ENCODE measurements at regions not wholly inside any gene's neighbourhood (a gene's known extent, or its start where the extent isn't known, plus 50 kb on each side); places are given as distances from the start of the nearest gene placed in this dataset.

DNA sequence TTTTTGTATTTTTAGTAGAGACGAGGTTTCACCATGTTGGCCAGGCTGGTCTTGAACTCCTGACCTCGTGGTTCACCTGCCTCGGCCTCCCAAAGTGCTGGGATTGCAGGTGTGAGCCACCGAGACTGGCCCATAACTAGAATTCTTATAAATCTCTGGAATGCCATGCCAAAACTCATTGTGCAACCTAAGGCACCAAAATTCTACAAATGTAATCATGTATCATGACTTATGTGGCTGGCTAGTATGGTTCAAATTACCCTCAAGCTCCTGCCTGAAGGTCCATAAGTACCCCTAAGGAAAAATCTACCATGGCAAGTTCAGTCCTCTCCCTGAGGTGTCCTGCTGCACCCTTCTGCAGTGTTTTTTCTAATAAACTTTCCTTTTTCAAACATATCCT is 63.8 kb upstream of the CSF1 start:
- Histone ChIP-seq H3K4me1 (peaks cover 16% of the 10 kb centered on the region), H3K27ac (no peak overlapping the region), H3K4me3 (no peak overlapping the region), H4K20me1 (ENCODE audit: low read depth) (no peaks in the 10 kb centered on the region), H3K79me2 (ENCODE audit: low read depth) (no peaks in the 10 kb centered on the region), H3K27me3 (no peaks in the 10 kb centered on the region), H3K9me3 (ENCODE audit: low read depth) (no peaks in the 10 kb centered on the region), H2AFZ (replicated peaks) (no peak overlapping the region), H3K9ac (no peak overlapping the region), H3K36me3 (no peaks in the 10 kb centered on the region), H3K4me2 (no peak overlapping the region), H3F3A (ENCODE audit: low read depth) (peaks cover 11% of the 10 kb centered on the region)
- peaks cover 2% of the 10 kb centered on the region for H3K9me3 Mint-ChIP-seq
- no peak for TF ChIP-seq CTCF (IDR thresholded peaks at IDR 0.05)
- no peak for TF ChIP-seq EZH2phosphoT487 (IDR thresholded peaks at IDR 0.05)
- TF ChIP-seq EZH2 (IDR thresholded peaks at IDR 0.05): no peak
- no peak for DNase-seq (ENCODE audit: low spot score)
- no peaks in the 10 kb centered on the region for H3K36me3 Mint-ChIP-seq
- H3K4me1 Mint-ChIP-seq: peaks cover 17% of the 10 kb centered on the region
- no peak overlapping the region for H3K4me3 Mint-ChIP-seq
- H3K27me3 Mint-ChIP-seq (ENCODE audit: insufficient read depth, low read depth): peaks cover 7% of the 10 kb centered on the region
- no peak overlapping the region for H3K27ac Mint-ChIP-seq

GRCh38 chr1:109846162-109846561 is 64.5 kb upstream of the CSF1 start:
- Mint-ChIP-seq H3K9me3 (peaks cover 3% of the 10 kb centered on the region), H3K36me3 (no peaks in the 10 kb centered on the region), H3K4me3 (no peak overlapping the region), H3K4me1 (peaks cover 17% of the 10 kb centered on the region), H3K27me3 (ENCODE audit: insufficient read depth, low read depth) (peaks cover 7% of the 10 kb centered on the region), H3K27ac (peak overlapping the region; percentile 91)
- Histone ChIP-seq H3K4me2 (peak overlapping the region; percentile 18), H3K27ac (peak overlapping the region; percentile 41), H4K20me1 (ENCODE audit: low read depth) (no peaks in the 10 kb centered on the region), H3K27me3 (no peaks in the 10 kb centered on the region), H3K4me3 (no peak overlapping the region), H3K9me3 (ENCODE audit: low read depth) (no peaks in the 10 kb centered on the region), H3K36me3 (no peaks in the 10 kb centered on the region), H3K9ac (no peak overlapping the region), H3F3A (ENCODE audit: low read depth) (peaks cover 11% of the 10 kb centered on the region), H3K4me1 (peaks cover 16% of the 10 kb centered on the region), H2AFZ (replicated peaks) (peak overlapping the region; percentile 12), H3K79me2 (ENCODE audit: low read depth) (no peaks in the 10 kb centered on the region)
- peak; percentile 43 for DNase-seq (ENCODE audit: low spot score)
- TF ChIP-seq CTCF (IDR thresholded peaks at IDR 0.05) (no peak), EZH2phosphoT487 (IDR thresholded peaks at IDR 0.05) (no peak), EZH2 (IDR thresholded peaks at IDR 0.05) (no peak)

GRCh38 chr1:109845658-109846057 is 65.0 kb upstream of the CSF1 start:
- Mint-ChIP-seq H3K27me3 (ENCODE audit: insufficient read depth, low read depth) (peaks cover 7% of the 10 kb centered on the region), H3K36me3 (no peaks in the 10 kb centered on the region), H3K27ac (no peak overlapping the region), H3K4me3 (no peak overlapping the region), H3K4me1 (peaks cover 17% of the 10 kb centered on the region), H3K9me3 (peaks cover 4% of the 10 kb centered on the region)
- no peak for DNase-seq (ENCODE audit: low spot score)
- H3K4me3 ChIP-seq: no peak overlapping the region
- H3K27me3 ChIP-seq: no peaks in the 10 kb centered on the region
- no peaks in the 10 kb centered on the region for H3K79me2 ChIP-seq (ENCODE audit: low read depth)
- H3K27ac ChIP-seq: no peak overlapping the region
- no peak overlapping the region for H3K9ac ChIP-seq
- H2AFZ ChIP-seq (replicated peaks): no peak overlapping the region
- TF ChIP-seq EZH2phosphoT487 (IDR thresholded peaks at IDR 0.05) (no peak), EZH2 (IDR thresholded peaks at IDR 0.05) (no peak)
- peaks cover 11% of the 10 kb centered on the region for H3F3A ChIP-seq (ENCODE audit: low read depth)
- peak overlapping the region; percentile 18 for H3K4me2 ChIP-seq
- no peaks in the 10 kb centered on the region for H3K9me3 ChIP-seq (ENCODE audit: low read depth)
- no peaks in the 10 kb centered on the region for H3K36me3 ChIP-seq
- no peaks in the 10 kb centered on the region for H4K20me1 ChIP-seq (ENCODE audit: low read depth)
- peaks cover 16% of the 10 kb centered on the region for H3K4me1 ChIP-seq

GRCh38 chr1:109844609-109845008 is 66.0 kb upstream of the CSF1 start:
- Histone ChIP-seq H3K4me2 (no peak overlapping the region), H3F3A (ENCODE audit: low read depth) (peaks cover 7% of the 10 kb centered on the region), H3K27ac (no peak overlapping the region), H3K27me3 (no peaks in the 10 kb centered on the region), H3K9me3 (ENCODE audit: low read depth) (no peaks in the 10 kb centered on the region), H4K20me1 (ENCODE audit: low read depth) (no peaks in the 10 kb centered on the region), H2AFZ (replicated peaks) (peak overlapping the region; percentile 28), H3K4me1 (peaks cover 11% of the 10 kb centered on the region), H3K36me3 (no peaks in the 10 kb centered on the region), H3K9ac (no peak overlapping the region), H3K79me2 (ENCODE audit: low read depth) (no peaks in the 10 kb centered on the region), H3K4me3 (no peak overlapping the region)
- no peak for DNase-seq (ENCODE audit: low spot score)
- Mint-ChIP-seq H3K27ac (no peak overlapping the region), H3K9me3 (peaks cover 7% of the 10 kb centered on the region), H3K27me3 (ENCODE audit: insufficient read depth, low read depth) (peaks cover 7% of the 10 kb centered on the region), H3K36me3 (no peaks in the 10 kb centered on the region), H3K4me1 (peaks cover 17% of the 10 kb centered on the region), H3K4me3 (no peak overlapping the region)
- TF ChIP-seq EZH2 (IDR thresholded peaks at IDR 0.05) (no peak), CTCF (IDR thresholded peaks at IDR 0.05) (no peak), EZH2phosphoT487 (IDR thresholded peaks at IDR 0.05) (no peak)
